ENCODE measurements at regions not wholly inside any gene's neighbourhood (a gene's known extent, or its start where the extent isn't known, plus 50 kb on each side); places are given as distances from the start of the nearest gene placed in this dataset.
"Not testable (repeated sequence)": the region's sequence is repeated elsewhere in the genome, so short reads cannot be mapped to it uniquely, and the experiment has no call there.

GRCh38 chr4:11116940-11117339, 311.8 kb downstream of the HS3ST1 start:
- DNase-seq, result no peak

DNA sequence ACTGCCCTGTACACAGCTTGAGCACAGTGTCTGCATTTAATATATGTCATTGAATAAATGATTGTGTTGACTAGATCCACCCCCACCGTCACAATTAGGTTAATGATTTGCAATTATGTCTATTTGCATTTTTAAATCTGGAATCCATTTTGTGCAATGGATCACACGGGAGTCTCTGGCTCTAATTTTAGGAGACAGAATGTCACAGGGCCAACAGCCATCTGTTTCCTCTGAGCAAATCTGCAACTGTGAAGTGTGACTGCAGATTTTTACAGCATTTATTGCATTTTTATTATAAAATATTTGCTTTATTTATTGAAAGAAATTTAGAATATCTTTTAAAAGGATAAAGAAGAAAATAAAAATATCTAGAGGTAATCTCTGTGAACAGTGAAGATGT, 316.8 kb downstream of the HS3ST1 start:
- peak; percentile 14 for DNase-seq

GRCh38 chr4:11111370-11111769, 317.3 kb downstream of the HS3ST1 start:
- no peak for DNase-seq

DNA sequence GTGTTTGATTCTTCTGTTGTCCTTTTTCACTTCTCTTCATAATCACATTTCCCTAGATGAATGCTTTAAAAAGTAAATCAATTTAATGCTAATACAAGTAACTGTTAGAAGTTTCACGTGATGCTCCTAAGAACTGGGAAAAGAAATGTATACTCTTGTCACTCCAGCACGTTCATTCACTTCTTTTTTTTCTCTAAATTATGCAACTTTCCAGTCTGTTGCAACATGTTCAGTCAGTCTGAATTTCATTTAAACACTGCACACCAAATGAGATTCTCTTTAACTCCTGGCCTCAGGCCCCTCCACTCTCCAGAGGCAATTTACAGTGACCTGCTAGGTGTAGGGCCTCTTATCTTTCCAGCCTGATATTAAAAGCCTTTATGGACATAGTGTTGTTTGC, 321.9 kb downstream of the HS3ST1 start:
- no peak for DNase-seq

GRCh38 chr4:11106190-11106589, 322.5 kb downstream of the HS3ST1 start:
- no peak for DNase-seq

DNA sequence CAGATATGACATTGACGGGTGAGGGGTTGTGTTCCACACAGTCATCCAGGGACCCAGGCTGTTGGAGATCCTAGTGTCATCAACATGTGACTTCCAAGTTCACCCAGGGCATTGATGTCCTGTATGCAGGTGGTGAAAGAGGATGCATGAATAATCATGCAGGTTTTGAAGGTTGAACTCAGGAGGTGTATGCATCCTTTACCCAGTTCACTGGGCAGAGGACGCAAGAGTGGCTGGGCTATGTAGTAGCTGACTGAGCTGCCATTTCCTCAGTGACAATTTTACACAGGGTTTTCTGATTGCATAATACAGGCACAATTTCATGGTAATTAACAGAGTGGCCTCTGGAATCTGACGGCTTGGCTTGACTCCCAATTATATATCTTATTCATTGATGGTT, 323.0 kb downstream of the HS3ST1 start:
- no peak for DNase-seq

DNA sequence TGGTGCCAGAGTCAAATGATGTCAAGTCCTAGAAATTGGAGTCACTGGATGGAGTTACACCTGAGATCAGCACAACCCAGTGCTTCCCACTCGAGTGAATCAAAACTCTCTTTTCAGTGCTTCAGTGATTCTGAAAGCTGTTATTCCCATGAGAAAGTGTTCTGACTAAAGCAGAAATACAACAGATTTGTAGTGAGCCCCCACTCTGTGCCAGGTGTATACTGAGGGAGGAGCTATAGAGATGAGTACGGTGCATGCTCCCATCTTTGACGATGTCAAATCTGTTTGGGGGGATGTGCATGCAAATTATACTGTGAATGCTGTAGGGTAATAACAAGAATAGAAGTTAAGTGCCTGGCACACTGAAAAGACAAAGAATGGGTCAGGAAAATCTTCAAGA, 330.2 kb downstream of the HS3ST1 start:
- DNase-seq, result no peak

GRCh38 chr4:11097725-11098124, 331.0 kb downstream of the HS3ST1 start:
- no peak for DNase-seq

DNA sequence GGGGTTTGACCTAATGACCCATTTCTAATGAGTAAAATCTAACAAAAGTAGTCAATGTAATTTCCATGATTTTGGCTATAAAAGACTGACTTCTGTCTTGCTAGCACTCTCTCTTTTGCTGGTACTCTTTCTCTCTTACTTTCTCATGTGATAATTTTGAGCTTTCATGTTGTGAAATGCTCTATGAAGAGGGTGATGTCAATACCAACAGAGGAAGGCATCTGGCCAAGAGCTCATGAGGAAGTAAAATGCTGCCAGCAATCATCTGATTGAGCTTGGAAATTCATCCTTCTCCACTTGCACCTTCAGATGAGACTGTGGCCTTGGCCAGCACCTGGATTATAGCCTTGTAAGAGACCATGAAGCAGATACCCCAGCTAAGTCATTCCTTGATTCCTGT, 347.7 kb downstream of the HS3ST1 start:
- no peak for DNase-seq

DNA sequence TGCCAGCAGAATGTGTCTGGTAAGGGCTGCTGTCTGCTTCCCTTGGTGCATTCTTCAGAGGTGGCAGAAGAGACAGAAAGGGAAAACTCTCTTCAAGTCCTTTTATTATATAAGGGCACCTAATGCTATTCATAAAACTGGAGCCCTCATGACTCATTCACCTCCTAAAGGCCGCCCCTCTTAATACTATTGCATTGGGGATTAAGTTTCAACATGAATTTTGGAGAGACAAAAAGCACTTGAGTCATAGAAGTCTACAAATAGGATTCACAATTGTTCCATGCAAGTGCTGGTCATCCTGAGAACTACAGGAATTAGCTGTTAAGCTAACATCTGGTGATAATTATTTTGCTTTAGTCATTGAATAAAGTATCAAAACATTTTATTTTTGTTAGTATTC, 349.5 kb downstream of the HS3ST1 start:
- DNase-seq, result no peak

DNA sequence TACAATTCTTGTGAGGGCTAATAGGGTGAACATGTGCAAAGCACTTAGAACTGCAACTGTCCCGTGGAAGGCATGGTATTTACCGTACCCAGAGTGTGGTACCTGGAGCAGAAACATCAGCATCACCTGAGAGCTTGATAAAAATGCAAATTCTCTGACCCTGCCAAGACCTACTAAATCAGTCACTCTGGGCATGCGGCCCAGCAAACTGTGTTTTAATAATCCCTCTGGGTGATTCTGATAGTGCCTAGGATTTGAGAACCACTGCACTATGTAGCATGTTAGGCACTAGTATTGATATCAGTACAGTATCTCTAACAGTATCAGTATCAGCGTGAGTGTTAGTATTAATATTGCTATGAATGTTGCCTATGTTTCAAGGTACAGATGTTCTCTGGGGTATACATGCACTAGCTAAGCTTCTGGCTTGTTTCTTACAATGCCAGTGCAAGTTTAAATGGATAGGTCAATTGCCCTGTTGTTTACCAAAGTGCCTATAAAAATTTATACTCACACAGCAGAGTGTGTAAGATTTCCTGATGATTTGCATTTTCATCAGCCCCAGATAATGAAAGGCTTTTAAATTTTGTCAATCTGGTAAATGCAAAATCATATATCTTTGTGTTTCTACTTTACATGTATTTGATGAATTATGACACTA, 354.0 kb downstream of the HS3ST1 start:
- no peak for DNase-seq

GRCh38 chr4:11073621-11074051, 355.1 kb downstream of the HS3ST1 start:
- no peak for DNase-seq

DNA sequence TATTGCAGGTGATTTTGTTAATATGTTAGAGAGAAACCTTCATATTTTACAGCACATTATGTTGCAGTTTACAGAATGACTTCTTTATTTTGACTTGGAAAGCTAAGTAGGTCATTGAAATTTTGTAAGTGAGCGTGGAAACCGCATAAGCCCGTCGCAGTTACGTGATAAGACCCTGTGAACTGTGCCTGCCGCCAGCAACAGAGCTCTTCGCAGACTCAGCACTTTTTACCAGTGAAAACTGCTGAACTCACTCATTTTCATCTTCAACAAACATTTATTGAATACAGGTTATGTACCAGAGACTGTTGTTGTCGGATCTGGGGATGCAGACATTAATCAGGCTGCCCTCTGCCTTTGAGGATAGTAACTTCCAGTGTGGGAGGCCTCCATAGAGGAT, 355.7 kb downstream of the HS3ST1 start:
- no peak for DNase-seq

DNA sequence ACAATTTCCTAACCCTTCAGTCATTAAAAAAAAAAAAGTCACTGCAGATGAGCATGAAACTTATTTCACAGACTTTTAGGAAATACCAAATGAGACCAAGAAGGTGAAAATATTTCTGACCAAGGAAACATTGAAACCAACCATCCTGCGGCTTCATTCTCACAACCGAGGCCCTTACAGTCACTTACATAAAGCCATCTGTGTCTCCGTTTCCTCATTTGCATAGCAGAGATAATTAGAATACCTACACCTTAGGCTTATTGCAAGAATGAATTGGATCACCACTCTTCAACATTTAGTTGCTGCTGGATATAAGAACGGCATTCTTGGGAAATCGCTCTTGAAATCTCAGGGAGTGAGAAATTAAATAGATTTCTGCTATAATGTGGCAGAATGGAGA, 356.2 kb downstream of the HS3ST1 start:
- DNase-seq, result no peak

DNA sequence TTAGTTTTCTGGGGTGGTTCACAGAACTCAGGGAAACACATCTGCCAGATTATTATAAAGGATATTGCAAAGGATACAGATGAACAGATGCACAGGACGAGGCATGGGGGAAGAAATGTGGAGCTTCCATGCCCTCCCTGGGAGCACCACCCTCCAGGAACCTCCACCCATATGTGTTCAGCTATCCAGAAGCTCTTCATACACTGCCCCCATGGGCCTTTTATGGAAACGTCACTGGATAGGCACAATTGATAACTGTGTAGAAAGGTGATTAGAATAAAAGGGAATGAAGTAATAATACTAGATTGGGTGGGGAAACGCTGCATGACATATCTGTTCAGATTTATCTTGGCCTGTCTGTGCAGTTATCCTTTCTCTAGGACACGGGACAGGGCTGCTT, 357.9 kb downstream of the HS3ST1 start:
- DNase-seq, result no peak

DNA sequence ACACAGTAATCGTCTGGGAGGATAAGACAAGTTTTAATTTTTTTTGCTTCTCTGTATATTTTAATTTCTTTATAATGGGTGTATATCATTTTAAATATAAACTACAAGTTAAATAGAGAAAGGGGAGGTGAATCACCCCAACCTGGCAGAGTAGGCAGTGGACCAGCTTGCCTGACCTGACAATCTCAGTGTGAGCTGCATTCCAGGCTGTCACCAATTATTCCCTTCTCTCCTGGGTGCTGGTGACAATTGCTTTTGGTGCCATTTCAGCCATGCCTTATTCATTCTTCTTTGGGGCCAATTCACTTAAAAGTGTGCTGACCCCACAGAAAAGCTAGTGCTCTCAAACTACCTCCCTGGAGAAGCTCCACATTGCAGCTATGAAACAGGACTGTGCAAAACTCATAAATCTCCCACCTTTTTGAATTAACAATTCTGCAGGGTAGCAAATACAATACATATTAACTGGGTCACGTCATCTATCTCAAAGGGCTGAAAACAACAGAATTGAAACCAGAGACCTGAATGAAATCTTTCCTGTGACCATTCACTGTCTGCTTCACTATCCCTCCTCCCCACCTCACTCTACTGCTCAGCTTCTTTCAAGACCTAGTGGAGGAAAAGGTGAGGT, 359.0 kb downstream of the HS3ST1 start:
- no peak for DNase-seq

GRCh38 chr4:11069083-11069482, 359.6 kb downstream of the HS3ST1 start:
- no peak for DNase-seq

- DNase-seq, result not testable (repeated sequence)
Measured at GRCh38 chr4:11066584-11066983, 362.1 kb downstream of the HS3ST1 start.

GRCh38 chr4:11060637-11061036, 368.1 kb downstream of the HS3ST1 start:
- not testable (repeated sequence) for DNase-seq

GRCh38 chr4:11054937-11055336, 370.4 kb upstream of the CLNK start:
- not testable (repeated sequence) for DNase-seq

DNA sequence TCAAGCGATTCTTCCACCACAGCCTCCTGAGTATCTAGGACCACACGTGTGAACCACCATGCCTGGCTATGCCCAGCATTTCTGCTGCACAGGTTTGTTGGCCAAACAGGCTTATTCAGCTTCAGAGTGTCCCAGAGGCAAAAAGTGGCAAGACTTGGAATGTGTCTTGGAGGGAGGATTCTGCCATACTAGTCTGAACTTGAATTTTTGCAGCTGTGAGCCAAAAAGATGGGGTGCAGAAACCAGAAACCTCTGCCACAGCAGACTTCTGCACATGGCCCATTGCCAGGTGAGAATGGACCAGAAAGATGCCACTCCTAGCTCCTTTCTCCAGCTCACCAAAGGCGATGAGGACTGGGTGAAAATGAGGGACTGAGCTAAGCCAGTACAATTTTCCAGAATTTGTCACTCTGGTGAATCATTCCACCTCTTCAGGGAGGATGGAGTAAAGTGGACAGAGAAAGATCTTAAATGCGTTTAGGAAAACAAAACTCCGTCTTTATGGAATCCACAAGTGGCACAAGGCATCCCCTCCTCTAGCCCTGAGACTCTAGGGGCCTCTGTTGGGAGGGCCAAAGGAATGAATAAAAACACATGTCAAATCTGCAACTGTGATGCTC, 369.1 kb upstream of the CLNK start:
- no peak for DNase-seq

DNA sequence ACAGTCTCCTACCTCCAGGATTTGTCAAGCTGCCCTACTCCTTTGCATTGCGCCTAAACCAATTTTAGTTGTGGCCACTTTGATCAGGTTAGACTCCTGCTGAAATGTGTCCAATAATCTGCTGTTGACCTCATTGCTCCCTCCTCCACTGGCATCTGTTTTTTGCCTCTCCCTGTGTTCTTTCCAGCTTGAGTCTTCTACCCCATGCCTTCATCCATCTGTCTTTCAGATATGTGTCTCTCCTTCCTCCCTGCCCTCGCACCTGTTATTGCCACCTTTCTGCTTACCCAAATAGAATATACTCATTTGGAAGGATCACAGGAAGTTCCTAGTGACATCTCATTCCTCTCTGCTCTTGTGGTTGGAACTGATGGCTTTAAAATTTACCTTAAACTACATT, 366.6 kb upstream of the CLNK start:
- DNase-seq, result no peak

DNA sequence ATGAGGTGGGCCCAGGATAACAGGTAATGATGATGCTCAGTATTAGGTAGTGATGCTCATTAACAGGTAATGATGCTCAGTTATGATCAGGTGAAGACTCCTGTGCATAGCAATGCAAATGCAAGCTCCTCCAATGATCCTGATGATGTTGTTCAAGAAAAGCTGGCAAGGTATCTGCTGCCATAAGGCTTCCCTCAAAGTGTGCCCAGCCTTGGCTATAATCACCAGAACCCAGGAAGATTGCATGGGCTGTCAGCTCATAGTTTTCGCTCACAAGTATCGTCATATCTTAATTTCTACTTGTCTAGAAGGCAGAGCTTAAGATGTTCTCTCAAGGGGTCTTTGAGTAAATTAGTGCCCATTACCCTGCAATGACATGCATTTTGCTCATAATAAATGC, 366.2 kb upstream of the CLNK start:
- no peak for DNase-seq

- no peak for DNase-seq
Measured at GRCh38 chr4:11049001-11049400, 364.4 kb upstream of the CLNK start.

DNA sequence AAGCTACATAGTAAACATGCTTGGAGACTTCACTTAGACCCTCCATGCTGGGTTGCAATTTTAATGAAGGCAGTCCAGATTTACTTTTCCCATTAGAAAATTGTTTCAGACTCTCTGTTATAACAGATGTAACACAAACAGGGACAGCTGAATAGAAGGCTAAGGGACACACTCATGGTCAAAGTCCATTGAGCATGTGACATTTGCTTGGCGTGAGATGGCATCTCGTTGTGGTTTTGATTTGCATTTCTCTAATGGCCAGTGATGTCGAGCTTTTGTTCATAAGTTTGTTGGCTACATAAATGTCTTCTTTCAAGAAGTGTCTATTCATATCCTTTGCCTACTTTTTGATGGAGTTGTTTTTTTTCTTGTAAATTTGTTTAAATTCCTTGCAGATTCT, 358.2 kb upstream of the CLNK start:
- no peak for DNase-seq

Measured in NCI-H1694 (cell line).